ENCODE measurements at regions not wholly inside any gene's neighbourhood (a gene's known extent, or its start where the extent isn't known, plus 50 kb on each side); places are given as distances from the start of the nearest gene placed in this dataset.

GRCh38 chr7:57370066-57370738 lies 79.8 kb upstream of the ZNF716 start:
- DNase-seq (ENCODE audit: insufficient read length, low spot score) = no peak
- no peak for FAIRE-seq
- TF ChIP-seq POLR2A (IDR thresholded peaks at IDR 0.05; ENCODE audit: low read depth, low read length) = no peak

GRCh38 chr7:57370739-57371098 lies 79.3 kb upstream of the ZNF716 start:
- no peak for DNase-seq (ENCODE audit: insufficient read length, low spot score)
- TF ChIP-seq POLR2A (IDR thresholded peaks at IDR 0.05; ENCODE audit: low read depth, low read length) = no peak
- FAIRE-seq = no peak

- no peak for DNase-seq (ENCODE audit: insufficient read length, low spot score)
- TF ChIP-seq POLR2A (IDR thresholded peaks at IDR 0.05; ENCODE audit: low read depth, low read length) = no peak
- no peak for FAIRE-seq
These were observed 74.2 kb upstream of the ZNF716 start for GRCh38 chr7:57375783-57376182.

- no peak for TF ChIP-seq POLR2A (IDR thresholded peaks at IDR 0.05; ENCODE audit: low read depth, low read length)
- FAIRE-seq = no peak
- no peak for DNase-seq (ENCODE audit: insufficient read length, low spot score)
These were observed 68.4 kb upstream of the ZNF716 start for GRCh38 chr7:57381581-57381980.

- no peak for TF ChIP-seq POLR2A (IDR thresholded peaks at IDR 0.05; ENCODE audit: low read depth, low read length)
- FAIRE-seq (no peak), DNase-seq (ENCODE audit: insufficient read length, low spot score) (no peak)
These were observed 65.6 kb upstream of the ZNF716 start for GRCh38 chr7:57384380-57384779.

- FAIRE-seq (no peak), DNase-seq (ENCODE audit: insufficient read length, low spot score) (no peak)
- no peak for TF ChIP-seq POLR2A (IDR thresholded peaks at IDR 0.05; ENCODE audit: low read depth, low read length)
These were observed 64.3 kb upstream of the ZNF716 start for GRCh38 chr7:57385668-57386067.

- no peak for DNase-seq (ENCODE audit: insufficient read length, low spot score)
- no peak for FAIRE-seq
- TF ChIP-seq POLR2A (IDR thresholded peaks at IDR 0.05; ENCODE audit: low read depth, low read length) = no peak
These were observed 61.2 kb upstream of the ZNF716 start for GRCh38 chr7:57388761-57389160.

GRCh38 chr7:57398548-57398947 lies 51.4 kb upstream of the ZNF716 start:
- no peak for TF ChIP-seq POLR2A (IDR thresholded peaks at IDR 0.05; ENCODE audit: low read depth, low read length)
- FAIRE-seq (no peak), DNase-seq (ENCODE audit: insufficient read length, low spot score) (no peak)

- FAIRE-seq (no peak), DNase-seq (ENCODE audit: insufficient read length, low spot score) (no peak)
- no peak for TF ChIP-seq POLR2A (IDR thresholded peaks at IDR 0.05; ENCODE audit: low read depth, low read length)
These were observed 50.6 kb upstream of the ZNF716 start for GRCh38 chr7:57399251-57399940.

- no peak for TF ChIP-seq POLR2A (IDR thresholded peaks at IDR 0.05; ENCODE audit: low read depth, low read length)
- FAIRE-seq = no peak
- DNase-seq (ENCODE audit: insufficient read length, low spot score) = no peak
These were observed 50.0 kb upstream of the ZNF716 start for GRCh38 chr7:57399972-57400371.
